Choroid plexus epithelial cell (primary cell): ENCODE measurements at regions not wholly inside any gene's neighbourhood (a gene's known extent, or its start where the extent isn't known, plus 50 kb on each side); places are given as distances from the start of the nearest gene placed in this dataset.
"Not testable (repeated sequence)": the region's sequence is repeated elsewhere in the genome, so short reads cannot be mapped to it uniquely, and the experiment has no call there.

Source experiments
- DNase-seq: peaks from one replicate; pipeline ENCODE4 v3.0.0-alpha.2; 2010; ENCODE audit warnings: low read depth
- H3K4me3 ChIP-seq: 2 replicates; pipeline ENCODE4 v1.5.1; 2011; ENCODE audit warnings: low read depth, mild to moderate bottlenecking, control low read depth, low read length, moderate library complexity
- TF ChIP-seq, protein P1 (sequence below): conservative IDR thresholded peaks from 2 replicates; pipeline ENCODE4 v1.5.1; 2011; ENCODE audit warnings: low read depth, mild to moderate bottlenecking, control low read depth, inconsistent platforms, low read length, moderate library complexity

DNA sequence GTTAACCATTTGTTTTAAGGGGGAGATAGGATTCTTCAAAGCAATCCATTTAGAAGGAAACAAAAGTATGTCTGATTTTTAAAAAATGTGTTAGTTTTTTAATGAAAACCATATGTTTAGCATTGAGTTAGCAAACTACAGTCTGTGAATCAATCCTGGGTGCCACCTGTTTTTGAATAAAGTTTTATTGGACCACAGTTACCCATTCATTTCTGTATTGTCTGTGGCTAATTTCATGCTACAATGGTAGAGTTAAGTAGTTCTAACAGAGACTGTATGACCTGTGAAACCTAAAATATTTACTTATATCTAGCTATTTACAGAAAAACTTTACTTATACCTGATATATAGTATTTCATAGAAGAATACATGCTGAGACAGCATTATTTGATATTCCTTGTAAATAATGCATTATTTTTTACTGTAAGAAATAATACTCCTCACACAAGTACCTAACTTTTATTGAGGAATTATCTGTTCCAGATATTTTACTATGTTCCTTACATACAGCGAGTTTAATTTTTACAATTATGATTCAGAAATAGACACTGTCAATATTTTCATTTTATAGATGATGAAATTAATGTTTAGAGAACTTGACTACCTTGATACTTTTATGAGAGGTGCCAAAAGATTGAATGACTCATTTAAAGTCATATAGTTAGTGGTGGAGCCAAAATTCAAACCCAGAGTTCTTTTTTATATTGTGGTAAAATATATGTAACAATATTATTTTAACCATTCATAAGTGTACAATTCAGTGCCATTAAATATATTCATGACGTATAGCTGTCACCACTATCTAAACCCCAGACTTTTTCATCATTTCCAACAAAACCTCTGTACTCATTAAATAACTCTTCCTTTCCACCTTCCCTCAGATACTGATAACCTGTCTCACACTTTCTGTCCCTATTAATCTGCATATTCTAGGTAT, 122.0 kb downstream of the GLUD2 start:
- no peak overlapping the region for H3K4me3 ChIP-seq
- TF ChIP-seq, protein P1, sequence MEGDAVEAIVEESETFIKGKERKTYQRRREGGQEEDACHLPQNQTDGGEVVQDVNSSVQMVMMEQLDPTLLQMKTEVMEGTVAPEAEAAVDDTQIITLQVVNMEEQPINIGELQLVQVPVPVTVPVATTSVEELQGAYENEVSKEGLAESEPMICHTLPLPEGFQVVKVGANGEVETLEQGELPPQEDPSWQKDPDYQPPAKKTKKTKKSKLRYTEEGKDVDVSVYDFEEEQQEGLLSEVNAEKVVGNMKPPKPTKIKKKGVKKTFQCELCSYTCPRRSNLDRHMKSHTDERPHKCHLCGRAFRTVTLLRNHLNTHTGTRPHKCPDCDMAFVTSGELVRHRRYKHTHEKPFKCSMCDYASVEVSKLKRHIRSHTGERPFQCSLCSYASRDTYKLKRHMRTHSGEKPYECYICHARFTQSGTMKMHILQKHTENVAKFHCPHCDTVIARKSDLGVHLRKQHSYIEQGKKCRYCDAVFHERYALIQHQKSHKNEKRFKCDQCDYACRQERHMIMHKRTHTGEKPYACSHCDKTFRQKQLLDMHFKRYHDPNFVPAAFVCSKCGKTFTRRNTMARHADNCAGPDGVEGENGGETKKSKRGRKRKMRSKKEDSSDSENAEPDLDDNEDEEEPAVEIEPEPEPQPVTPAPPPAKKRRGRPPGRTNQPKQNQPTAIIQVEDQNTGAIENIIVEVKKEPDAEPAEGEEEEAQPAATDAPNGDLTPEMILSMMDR: no peak
- DNase-seq: no peak

DNA sequence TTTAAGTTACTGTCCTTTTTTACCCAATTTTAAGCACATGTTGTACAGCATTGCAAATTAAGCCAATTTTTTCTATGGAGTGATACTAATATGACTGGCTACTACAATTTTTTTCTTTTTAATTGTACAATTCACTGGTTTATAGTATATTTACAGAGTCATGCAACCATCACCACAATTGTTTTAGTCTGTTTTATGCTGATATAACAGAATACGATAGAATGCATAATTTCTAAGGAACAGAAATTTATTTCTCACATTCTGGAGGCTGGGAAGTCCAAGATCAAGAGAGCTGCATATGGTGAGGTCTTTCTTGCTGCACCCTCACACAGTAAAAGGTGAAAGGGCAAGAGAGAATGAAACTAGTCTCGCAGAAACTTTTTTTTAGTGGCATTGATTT, 125.3 kb downstream of the GLUD2 start:
- DNase-seq: no peak

DNA sequence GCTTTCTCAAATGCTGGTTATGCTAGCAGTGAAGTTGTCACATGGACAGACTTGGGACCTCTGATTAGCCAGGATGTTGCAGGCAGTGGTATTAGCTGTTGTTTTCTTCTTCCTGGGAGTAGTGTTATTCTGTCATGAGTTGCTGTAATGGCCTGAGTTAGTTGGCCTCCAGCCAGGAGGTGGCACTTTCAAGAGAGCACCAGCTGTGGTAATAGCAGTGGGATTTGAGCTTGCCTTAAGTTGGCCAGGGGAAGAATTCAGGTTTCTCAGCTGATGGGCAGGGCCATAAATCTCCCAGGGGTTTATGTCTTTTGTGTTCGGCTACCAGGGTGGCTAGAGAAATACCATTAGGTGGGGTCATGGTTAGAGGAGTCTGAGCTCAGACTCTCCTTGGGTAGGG, 132.6 kb downstream of the GLUD2 start:
- no peak for DNase-seq
- H3K4me3 ChIP-seq: no peak overlapping the region
- TF ChIP-seq, protein P1: no peak

More for the DNA sequence above, 125.3 kb downstream of the GLUD2 start:
- TF ChIP-seq, protein P1: no peak
- no peak overlapping the region for H3K4me3 ChIP-seq

DNA sequence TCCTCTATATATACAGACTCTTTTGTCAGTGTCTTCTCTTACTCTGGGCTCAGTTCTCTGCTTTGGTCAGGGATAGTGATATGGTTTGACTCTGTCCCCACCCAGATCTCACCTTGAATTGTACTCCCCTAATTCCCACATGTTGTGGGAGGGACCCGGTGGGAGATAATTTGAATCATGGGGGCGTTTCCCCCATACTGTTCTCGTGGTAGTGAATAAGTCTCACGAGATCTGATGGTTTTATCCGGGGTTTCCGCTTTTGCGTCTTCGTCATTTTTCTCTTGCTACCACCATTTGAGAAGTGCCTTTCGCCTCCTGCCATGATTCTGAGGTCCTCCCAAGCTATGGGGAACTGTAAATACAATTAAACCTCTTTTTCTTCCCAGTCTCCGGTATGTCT, 144.4 kb downstream of the GLUD2 start:
- no peak for DNase-seq
- TF ChIP-seq, protein P1: no peak
- no peak overlapping the region for H3K4me3 ChIP-seq

DNA sequence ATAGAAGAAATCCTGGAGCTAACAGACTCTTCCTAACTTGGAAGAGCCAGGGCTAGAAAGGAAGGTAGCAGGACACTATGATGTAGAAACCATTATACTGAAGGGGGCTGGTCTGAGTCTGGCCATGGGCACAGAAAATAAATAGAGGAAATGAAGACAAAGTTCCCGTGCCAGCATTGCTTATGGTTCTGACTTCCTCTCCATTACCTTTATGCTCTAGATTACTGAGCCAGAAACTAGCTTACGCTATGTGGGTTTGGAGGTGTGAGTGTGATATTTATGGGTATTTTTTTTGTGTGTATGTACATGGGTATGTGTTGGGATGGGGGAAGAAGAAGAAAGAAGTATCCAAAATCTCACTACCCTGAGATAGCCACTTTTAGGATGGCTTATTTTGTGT, 148.3 kb downstream of the GLUD2 start:
- TF ChIP-seq, protein P1: no peak

DNA sequence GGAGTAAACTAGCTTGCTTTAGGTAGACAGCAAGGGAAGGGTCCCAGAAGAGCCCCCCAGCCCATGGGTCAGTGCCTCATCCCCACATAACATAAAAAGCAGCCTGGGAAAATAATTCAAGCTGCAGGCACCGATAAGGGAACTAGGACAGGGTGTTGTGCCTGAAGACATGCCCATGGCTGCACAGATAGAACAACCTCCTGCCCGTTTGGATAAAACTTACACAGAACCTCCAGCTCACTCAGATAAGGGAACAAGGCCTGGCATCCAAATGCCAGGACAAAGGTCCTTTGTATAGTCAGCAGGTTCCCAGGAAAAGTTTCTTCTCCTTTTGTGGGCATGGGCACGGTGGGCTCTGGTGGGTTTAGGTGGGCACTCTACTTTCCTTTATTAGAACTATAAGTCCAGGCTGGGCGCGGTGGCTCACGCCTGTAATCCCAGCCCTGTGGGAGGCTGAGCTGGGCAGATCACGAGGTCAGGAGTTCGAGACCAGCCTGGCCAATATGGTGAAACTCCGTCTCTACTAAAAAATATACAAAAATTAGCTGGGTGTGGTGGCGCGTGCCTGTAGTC, 149.5 kb downstream of the GLUD2 start:
- H3K4me3 ChIP-seq, DNase-seq: not testable (repeated sequence)

More for the DNA sequence above, 148.3 kb downstream of the GLUD2 start:
- no peak for DNase-seq
- no peak overlapping the region for H3K4me3 ChIP-seq

DNA sequence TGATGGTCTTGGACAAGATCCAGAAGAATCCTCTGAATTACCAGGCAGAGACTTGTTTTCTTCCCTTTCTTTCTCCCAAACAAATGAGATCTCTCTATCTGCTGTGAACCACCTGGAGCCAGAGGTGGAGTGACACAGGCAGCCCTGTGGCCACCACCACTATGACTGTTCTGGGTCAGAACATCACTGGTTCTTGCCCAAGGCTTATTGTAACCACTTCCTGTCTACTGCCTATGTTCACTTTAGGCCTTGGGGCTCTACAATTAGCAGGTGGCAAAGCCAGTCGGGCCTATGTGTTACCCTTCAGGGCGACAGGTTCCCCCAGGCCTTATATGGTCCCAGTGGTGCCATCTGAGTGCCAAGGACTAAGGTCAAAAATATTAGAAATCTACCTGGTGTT, 161.2 kb downstream of the GLUD2 start:
- DNase-seq: no peak
- H3K4me3 ChIP-seq: no peak overlapping the region

More for the DNA sequence above, 161.2 kb downstream of the GLUD2 start:
- TF ChIP-seq, protein P1: no peak
